Stimulated activated naive CD8-positive, alpha-beta T cell treated with anti-CD3 and anti-CD28 coated beads, Interleukin-15, Interleukin-2, amounts not matched to agents 100 ng/mL and 50 ng/mL, for 24 hours (primary cell): ENCODE measurements at regions not wholly inside any gene's neighbourhood (a gene's known extent, or its start where the extent isn't known, plus 50 kb on each side); places are given as distances from the start of the nearest gene placed in this dataset.

Experiments used
- H3K27ac Mint-ChIP-seq: one replicate; pipeline ENCODE4 v1.8.0; 2021; ENCODE audit warnings: mild to moderate bottlenecking, mixed read lengths
- H3K27me3 Mint-ChIP-seq: one replicate; pipeline ENCODE4 v1.8.0; 2021; ENCODE audit warnings: mixed read lengths
- H3K36me3 Mint-ChIP-seq: one replicate; pipeline ENCODE4 v1.8.0; 2021; ENCODE audit warnings: low read depth, mixed read lengths
- H3K4me1 Mint-ChIP-seq: one replicate; pipeline ENCODE4 v1.8.0; 2021; ENCODE audit warnings: low read depth, mixed read lengths
- H3K4me3 Mint-ChIP-seq: one replicate; pipeline ENCODE4 v1.8.0; 2021; ENCODE audit warnings: mild to moderate bottlenecking, mixed read lengths
- H3K9me3 Mint-ChIP-seq: one replicate; pipeline ENCODE4 v1.8.0; 2021; ENCODE audit warnings: mixed read lengths

- Mint-ChIP-seq H3K36me3 (no peaks in the 10 kb centered on the region), H3K27me3 (peaks cover 44% of the 10 kb centered on the region), H3K27ac (no peak overlapping the region), H3K4me3 (no peak overlapping the region), H3K4me1 (peaks cover 13% of the 10 kb centered on the region), H3K9me3 (no peaks in the 10 kb centered on the region)
Measured at GRCh38 chr15:95556225-95556624, 774.3 kb upstream of the NR2F2 start.

- peaks cover 13% of the 10 kb centered on the region for H3K4me1 Mint-ChIP-seq
- no peaks in the 10 kb centered on the region for H3K9me3 Mint-ChIP-seq
- H3K27ac Mint-ChIP-seq: no peak overlapping the region
- H3K36me3 Mint-ChIP-seq: no peaks in the 10 kb centered on the region
- peaks cover 43% of the 10 kb centered on the region for H3K27me3 Mint-ChIP-seq
- no peak overlapping the region for H3K4me3 Mint-ChIP-seq
Measured at GRCh38 chr15:95556866-95557225, 773.7 kb upstream of the NR2F2 start.

- Mint-ChIP-seq H3K9me3 (no peaks in the 10 kb centered on the region), H3K4me3 (no peak overlapping the region), H3K27me3 (peaks cover 43% of the 10 kb centered on the region), H3K27ac (no peak overlapping the region), H3K36me3 (no peaks in the 10 kb centered on the region), H3K4me1 (peaks cover 13% of the 10 kb centered on the region)
Measured at GRCh38 chr15:95557226-95558046, 773.1 kb upstream of the NR2F2 start.

GRCh38 chr15:95558131-95558530 is 772.4 kb upstream of the NR2F2 start:
- Mint-ChIP-seq H3K9me3 (no peaks in the 10 kb centered on the region), H3K4me1 (peaks cover 13% of the 10 kb centered on the region), H3K27ac (no peak overlapping the region), H3K4me3 (no peak overlapping the region), H3K36me3 (no peaks in the 10 kb centered on the region), H3K27me3 (peaks cover 43% of the 10 kb centered on the region)

GRCh38 chr15:95558916-95559315 is 771.6 kb upstream of the NR2F2 start:
- Mint-ChIP-seq H3K4me3 (no peak overlapping the region), H3K27ac (no peak overlapping the region), H3K9me3 (no peaks in the 10 kb centered on the region), H3K4me1 (peaks cover 13% of the 10 kb centered on the region), H3K36me3 (no peaks in the 10 kb centered on the region), H3K27me3 (peaks cover 48% of the 10 kb centered on the region)

- Mint-ChIP-seq H3K36me3 (no peaks in the 10 kb centered on the region), H3K27ac (no peak overlapping the region), H3K27me3 (peaks cover 43% of the 10 kb centered on the region), H3K4me1 (peaks cover 13% of the 10 kb centered on the region), H3K9me3 (no peaks in the 10 kb centered on the region), H3K4me3 (no peak overlapping the region)
Measured at GRCh38 chr15:95559875-95560394, 770.6 kb upstream of the NR2F2 start.

- Mint-ChIP-seq H3K4me1 (peaks cover 13% of the 10 kb centered on the region), H3K9me3 (no peaks in the 10 kb centered on the region), H3K27me3 (peaks cover 41% of the 10 kb centered on the region), H3K27ac (no peak overlapping the region), H3K4me3 (no peak overlapping the region), H3K36me3 (no peaks in the 10 kb centered on the region)
Measured at GRCh38 chr15:95561463-95561862, 769.0 kb upstream of the NR2F2 start.

GRCh38 chr15:95563634-95564033 is 766.9 kb upstream of the NR2F2 start:
- Mint-ChIP-seq H3K4me3 (no peak overlapping the region), H3K27ac (no peak overlapping the region), H3K4me1 (no peaks in the 10 kb centered on the region), H3K27me3 (peaks cover 26% of the 10 kb centered on the region), H3K9me3 (no peaks in the 10 kb centered on the region), H3K36me3 (no peaks in the 10 kb centered on the region)

- H3K4me1 Mint-ChIP-seq: no peaks in the 10 kb centered on the region
- H3K36me3 Mint-ChIP-seq: no peaks in the 10 kb centered on the region
- peaks cover 16% of the 10 kb centered on the region for H3K27me3 Mint-ChIP-seq
- no peak overlapping the region for H3K27ac Mint-ChIP-seq
- peaks cover 3% of the 10 kb centered on the region for H3K9me3 Mint-ChIP-seq
- no peak overlapping the region for H3K4me3 Mint-ChIP-seq
Measured at GRCh38 chr15:95565016-95565600, 765.4 kb upstream of the NR2F2 start.

GRCh38 chr15:95565690-95566089 is 764.8 kb upstream of the NR2F2 start:
- Mint-ChIP-seq H3K36me3 (no peaks in the 10 kb centered on the region), H3K27ac (no peak overlapping the region), H3K27me3 (peaks cover 16% of the 10 kb centered on the region), H3K9me3 (peaks cover 3% of the 10 kb centered on the region), H3K4me3 (no peak overlapping the region), H3K4me1 (no peaks in the 10 kb centered on the region)

GRCh38 chr15:95567686-95568085 is 762.8 kb upstream of the NR2F2 start:
- H3K27ac Mint-ChIP-seq: no peak overlapping the region

GRCh38 chr15:95574053-95574452 is 756.4 kb upstream of the NR2F2 start:
- peaks cover 6% of the 10 kb centered on the region for H3K27me3 Mint-ChIP-seq
- H3K27ac Mint-ChIP-seq: no peak overlapping the region
- H3K36me3 Mint-ChIP-seq: no peaks in the 10 kb centered on the region
- H3K4me3 Mint-ChIP-seq: no peak overlapping the region
- H3K4me1 Mint-ChIP-seq: no peaks in the 10 kb centered on the region
- peaks cover 3% of the 10 kb centered on the region for H3K9me3 Mint-ChIP-seq

More at GRCh38 chr15:95567686-95568085, 762.8 kb upstream of the NR2F2 start:
- no peaks in the 10 kb centered on the region for H3K4me1 Mint-ChIP-seq
- peaks cover 13% of the 10 kb centered on the region for H3K27me3 Mint-ChIP-seq
- H3K36me3 Mint-ChIP-seq: no peaks in the 10 kb centered on the region
- H3K4me3 Mint-ChIP-seq: no peak overlapping the region
- peaks cover 3% of the 10 kb centered on the region for H3K9me3 Mint-ChIP-seq

GRCh38 chr15:95577927-95578326 is 752.6 kb upstream of the NR2F2 start:
- peaks cover 20% of the 10 kb centered on the region for H3K27me3 Mint-ChIP-seq

GRCh38 chr15:95580121-95580520 is 750.4 kb upstream of the NR2F2 start:
- H3K9me3 Mint-ChIP-seq: no peaks in the 10 kb centered on the region
- no peak overlapping the region for H3K4me3 Mint-ChIP-seq
- no peaks in the 10 kb centered on the region for H3K4me1 Mint-ChIP-seq
- H3K27me3 Mint-ChIP-seq: peaks cover 20% of the 10 kb centered on the region
- H3K36me3 Mint-ChIP-seq: no peaks in the 10 kb centered on the region
- H3K27ac Mint-ChIP-seq: no peak overlapping the region

More at GRCh38 chr15:95577927-95578326, 752.6 kb upstream of the NR2F2 start:
- H3K27ac Mint-ChIP-seq: no peak overlapping the region
- H3K36me3 Mint-ChIP-seq: no peaks in the 10 kb centered on the region
- H3K9me3 Mint-ChIP-seq: no peaks in the 10 kb centered on the region
- H3K4me1 Mint-ChIP-seq: no peaks in the 10 kb centered on the region
- H3K4me3 Mint-ChIP-seq: no peak overlapping the region

- Mint-ChIP-seq H3K36me3 (no peaks in the 10 kb centered on the region), H3K4me3 (no peak overlapping the region), H3K27ac (no peak overlapping the region), H3K27me3 (peaks cover 20% of the 10 kb centered on the region), H3K9me3 (no peaks in the 10 kb centered on the region), H3K4me1 (no peaks in the 10 kb centered on the region)
Measured at GRCh38 chr15:95581595-95581994, 748.9 kb upstream of the NR2F2 start.
